ENCODE measurements at regions not wholly inside any gene's neighbourhood (a gene's known extent, or its start where the extent isn't known, plus 50 kb on each side); places are given as distances from the start of the nearest gene placed in this dataset.
"Not testable (repeated sequence)": the region's sequence is repeated elsewhere in the genome, so short reads cannot be mapped to it uniquely, and the experiment has no call there.

DNA sequence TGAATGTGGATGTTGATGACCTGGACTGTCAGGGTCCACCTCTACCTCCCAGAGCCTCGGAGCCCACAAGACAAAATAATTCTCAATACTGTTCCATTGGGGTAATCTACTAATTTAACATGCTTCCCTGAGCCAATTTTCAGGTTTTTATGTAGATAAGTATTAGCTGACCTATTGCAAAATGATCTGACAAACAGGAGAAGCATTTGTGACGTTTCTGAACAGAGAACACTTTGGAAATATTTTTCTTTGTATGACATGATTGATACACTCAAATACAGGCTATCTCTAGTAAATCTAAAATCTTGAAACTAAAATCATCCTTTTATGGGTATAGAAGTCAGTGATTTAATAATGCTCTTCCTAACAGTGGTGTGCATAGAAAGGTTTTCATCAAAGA, 716.6 kb downstream of the KLHL13 start:
- no peaks in the 10 kb centered on the region for H3K36me3 ChIP-seq
- H3K27me3 Mint-ChIP-seq (ENCODE audit: insufficient read depth, low read depth), result no peaks in the 10 kb centered on the region
- no peaks in the 10 kb centered on the region for H3K27me3 ChIP-seq
- H3K36me3 Mint-ChIP-seq, result no peaks in the 10 kb centered on the region
- H3K4me1 Mint-ChIP-seq, result no peaks in the 10 kb centered on the region
- no peaks in the 10 kb centered on the region for H3F3A ChIP-seq (ENCODE audit: low read depth)
- H3K9ac ChIP-seq, result no peak overlapping the region
- H3K27ac ChIP-seq, result no peak overlapping the region
- H3K27ac Mint-ChIP-seq, result no peak overlapping the region
- TF ChIP-seq EZH2 (IDR thresholded peaks at IDR 0.05), result no peak
- TF ChIP-seq, protein P1, sequence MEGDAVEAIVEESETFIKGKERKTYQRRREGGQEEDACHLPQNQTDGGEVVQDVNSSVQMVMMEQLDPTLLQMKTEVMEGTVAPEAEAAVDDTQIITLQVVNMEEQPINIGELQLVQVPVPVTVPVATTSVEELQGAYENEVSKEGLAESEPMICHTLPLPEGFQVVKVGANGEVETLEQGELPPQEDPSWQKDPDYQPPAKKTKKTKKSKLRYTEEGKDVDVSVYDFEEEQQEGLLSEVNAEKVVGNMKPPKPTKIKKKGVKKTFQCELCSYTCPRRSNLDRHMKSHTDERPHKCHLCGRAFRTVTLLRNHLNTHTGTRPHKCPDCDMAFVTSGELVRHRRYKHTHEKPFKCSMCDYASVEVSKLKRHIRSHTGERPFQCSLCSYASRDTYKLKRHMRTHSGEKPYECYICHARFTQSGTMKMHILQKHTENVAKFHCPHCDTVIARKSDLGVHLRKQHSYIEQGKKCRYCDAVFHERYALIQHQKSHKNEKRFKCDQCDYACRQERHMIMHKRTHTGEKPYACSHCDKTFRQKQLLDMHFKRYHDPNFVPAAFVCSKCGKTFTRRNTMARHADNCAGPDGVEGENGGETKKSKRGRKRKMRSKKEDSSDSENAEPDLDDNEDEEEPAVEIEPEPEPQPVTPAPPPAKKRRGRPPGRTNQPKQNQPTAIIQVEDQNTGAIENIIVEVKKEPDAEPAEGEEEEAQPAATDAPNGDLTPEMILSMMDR (IDR thresholded peaks at IDR 0.05), result no peak
- no peaks in the 10 kb centered on the region for H3K9me3 Mint-ChIP-seq
- H3K4me1 ChIP-seq, result no peaks in the 10 kb centered on the region
- no peaks in the 10 kb centered on the region for H3K9me3 ChIP-seq (ENCODE audit: low read depth)
- no peak overlapping the region for H3K4me2 ChIP-seq
- no peak overlapping the region for H3K4me3 ChIP-seq
- H4K20me1 ChIP-seq (ENCODE audit: low read depth), result no peaks in the 10 kb centered on the region
- no peak overlapping the region for H3K4me3 Mint-ChIP-seq
- no peak overlapping the region for H2AFZ ChIP-seq (replicated peaks)
- no peaks in the 10 kb centered on the region for H3K79me2 ChIP-seq (ENCODE audit: low read depth)
- no peak for DNase-seq (ENCODE audit: low spot score)

DNA sequence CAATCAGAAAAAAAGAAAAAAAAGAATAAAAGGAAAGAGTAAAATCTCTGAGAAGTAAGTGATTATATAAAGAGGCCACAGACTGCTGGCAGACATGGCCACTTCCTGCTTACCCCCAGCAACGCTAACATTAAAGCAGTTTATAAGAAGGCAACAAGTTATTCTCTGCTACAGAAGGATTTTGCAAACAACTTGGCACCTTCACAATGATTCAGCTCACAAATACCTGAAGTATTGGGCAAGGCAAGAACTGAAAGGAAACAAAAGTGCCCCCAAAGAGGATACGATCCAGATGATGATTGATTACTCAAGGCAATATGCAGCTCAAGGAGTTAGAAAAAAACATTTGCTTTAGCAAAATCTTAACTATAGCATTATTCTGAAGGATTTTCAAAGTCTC, 718.8 kb downstream of the KLHL13 start:
- H3K9me3 ChIP-seq (ENCODE audit: low read depth), result no peaks in the 10 kb centered on the region
- no peaks in the 10 kb centered on the region for H3K27me3 ChIP-seq
- H3K27ac Mint-ChIP-seq, result no peak overlapping the region
- H3K9me3 Mint-ChIP-seq, result no peaks in the 10 kb centered on the region
- no peaks in the 10 kb centered on the region for H3K79me2 ChIP-seq (ENCODE audit: low read depth)
- no peaks in the 10 kb centered on the region for H4K20me1 ChIP-seq (ENCODE audit: low read depth)
- no peak for DNase-seq (ENCODE audit: low spot score)
- H2AFZ ChIP-seq (replicated peaks), result no peak overlapping the region
- no peak overlapping the region for H3K27ac ChIP-seq
- H3K4me2 ChIP-seq, result no peak overlapping the region
- no peaks in the 10 kb centered on the region for H3K4me1 Mint-ChIP-seq
- no peaks in the 10 kb centered on the region for H3K27me3 Mint-ChIP-seq (ENCODE audit: insufficient read depth, low read depth)
- TF ChIP-seq EZH2phosphoT487 (IDR thresholded peaks at IDR 0.05) (no peak), EZH2 (IDR thresholded peaks at IDR 0.05) (no peak)
- TF ChIP-seq, protein P1 (IDR thresholded peaks at IDR 0.05), result no peak
- no peaks in the 10 kb centered on the region for H3F3A ChIP-seq (ENCODE audit: low read depth)
- H3K4me3 ChIP-seq, result no peak overlapping the region
- H3K4me3 Mint-ChIP-seq, result no peak overlapping the region
- H3K4me1 ChIP-seq, result no peaks in the 10 kb centered on the region
- no peaks in the 10 kb centered on the region for H3K36me3 Mint-ChIP-seq
- no peak overlapping the region for H3K9ac ChIP-seq
- no peaks in the 10 kb centered on the region for H3K36me3 ChIP-seq

DNA sequence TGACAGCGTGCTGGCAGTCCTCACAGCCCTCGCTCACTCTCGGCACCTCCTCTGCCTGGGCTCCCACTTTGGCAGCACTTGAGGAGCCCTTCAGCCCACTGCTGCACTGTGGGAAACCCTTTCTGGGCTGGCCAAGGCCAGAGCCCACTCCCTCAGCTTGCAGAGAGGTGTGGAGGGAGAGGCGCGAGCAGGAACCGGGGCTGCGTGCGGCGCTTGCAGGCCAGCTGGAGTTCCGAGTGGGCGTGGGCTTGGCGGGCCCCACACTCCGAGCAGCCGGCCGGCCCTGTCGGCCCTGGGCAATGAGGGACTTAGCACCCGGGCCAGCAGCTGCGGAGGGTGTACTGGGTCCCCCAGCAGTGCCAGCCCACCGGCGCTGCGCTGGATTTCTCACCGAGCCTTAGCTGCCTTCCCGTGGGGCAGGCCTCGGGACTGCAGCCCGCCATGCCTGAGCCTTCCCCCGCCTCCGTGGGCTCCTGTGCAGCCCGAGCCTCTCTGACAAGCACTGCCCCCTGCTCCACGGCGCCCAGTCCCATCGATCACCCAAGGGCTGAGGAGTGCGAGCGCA, 722.0 kb downstream of the KLHL13 start:
- not testable (repeated sequence) for H3K4me3 Mint-ChIP-seq; H3K4me3 ChIP-seq; H3K27ac ChIP-seq; DNase-seq (ENCODE audit: low spot score); H3K9me3 Mint-ChIP-seq; H3K79me2 ChIP-seq (ENCODE audit: low read depth); H3K9ac ChIP-seq; H3F3A ChIP-seq (ENCODE audit: low read depth); H2AFZ ChIP-seq (replicated peaks); H3K27me3 ChIP-seq; H3K4me1 ChIP-seq; H3K27me3 Mint-ChIP-seq (ENCODE audit: insufficient read depth, low read depth); H4K20me1 ChIP-seq (ENCODE audit: low read depth); H3K36me3 Mint-ChIP-seq; H3K4me1 Mint-ChIP-seq; H3K27ac Mint-ChIP-seq; H3K9me3 ChIP-seq (ENCODE audit: low read depth); H3K36me3 ChIP-seq; H3K4me2 ChIP-seq

DNA sequence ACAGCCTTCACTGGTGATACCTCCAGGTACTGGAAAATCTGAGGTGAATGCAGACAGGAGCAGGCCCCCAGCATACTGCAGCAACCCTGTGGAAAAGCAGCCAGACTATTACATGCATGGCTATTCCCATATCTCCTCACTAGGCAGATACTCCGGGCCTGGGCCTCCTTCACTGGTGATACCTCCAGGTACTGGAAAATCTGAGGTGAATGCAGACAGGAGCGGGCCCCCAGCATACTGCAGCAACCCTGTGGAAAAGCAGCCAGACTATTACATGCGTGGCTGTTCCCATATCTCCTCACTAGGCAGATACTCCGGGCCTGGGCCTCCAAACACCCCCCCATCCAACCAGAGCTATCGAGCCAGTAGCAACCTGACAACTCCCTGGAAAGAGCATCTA, 724.2 kb downstream of the KLHL13 start:
- not testable (repeated sequence) for H3K9ac ChIP-seq; H3K4me1 ChIP-seq; H3F3A ChIP-seq (ENCODE audit: low read depth); H3K79me2 ChIP-seq (ENCODE audit: low read depth); H3K9me3 ChIP-seq (ENCODE audit: low read depth); H3K4me1 Mint-ChIP-seq; H3K27ac ChIP-seq; H3K36me3 Mint-ChIP-seq; DNase-seq (ENCODE audit: low spot score); H3K4me3 ChIP-seq; H3K4me2 ChIP-seq; H2AFZ ChIP-seq (replicated peaks); H3K27me3 ChIP-seq; H3K27ac Mint-ChIP-seq; H3K4me3 Mint-ChIP-seq; H3K9me3 Mint-ChIP-seq; H3K36me3 ChIP-seq; H4K20me1 ChIP-seq (ENCODE audit: low read depth); H3K27me3 Mint-ChIP-seq (ENCODE audit: insufficient read depth, low read depth)

Measured in neural progenitor cell (in vitro differentiated cells).